IPS-NIHi11 (cell line): ENCODE measurements at regions not wholly inside any gene's neighbourhood (a gene's known extent, or its start where the extent isn't known, plus 50 kb on each side); places are given as distances from the start of the nearest gene placed in this dataset.

Source experiments
- DNase-seq: peaks from one replicate; pipeline ENCODE4 v3.0.0; 2012; ENCODE audit warnings: mixed read lengths, low spot score

DNA sequence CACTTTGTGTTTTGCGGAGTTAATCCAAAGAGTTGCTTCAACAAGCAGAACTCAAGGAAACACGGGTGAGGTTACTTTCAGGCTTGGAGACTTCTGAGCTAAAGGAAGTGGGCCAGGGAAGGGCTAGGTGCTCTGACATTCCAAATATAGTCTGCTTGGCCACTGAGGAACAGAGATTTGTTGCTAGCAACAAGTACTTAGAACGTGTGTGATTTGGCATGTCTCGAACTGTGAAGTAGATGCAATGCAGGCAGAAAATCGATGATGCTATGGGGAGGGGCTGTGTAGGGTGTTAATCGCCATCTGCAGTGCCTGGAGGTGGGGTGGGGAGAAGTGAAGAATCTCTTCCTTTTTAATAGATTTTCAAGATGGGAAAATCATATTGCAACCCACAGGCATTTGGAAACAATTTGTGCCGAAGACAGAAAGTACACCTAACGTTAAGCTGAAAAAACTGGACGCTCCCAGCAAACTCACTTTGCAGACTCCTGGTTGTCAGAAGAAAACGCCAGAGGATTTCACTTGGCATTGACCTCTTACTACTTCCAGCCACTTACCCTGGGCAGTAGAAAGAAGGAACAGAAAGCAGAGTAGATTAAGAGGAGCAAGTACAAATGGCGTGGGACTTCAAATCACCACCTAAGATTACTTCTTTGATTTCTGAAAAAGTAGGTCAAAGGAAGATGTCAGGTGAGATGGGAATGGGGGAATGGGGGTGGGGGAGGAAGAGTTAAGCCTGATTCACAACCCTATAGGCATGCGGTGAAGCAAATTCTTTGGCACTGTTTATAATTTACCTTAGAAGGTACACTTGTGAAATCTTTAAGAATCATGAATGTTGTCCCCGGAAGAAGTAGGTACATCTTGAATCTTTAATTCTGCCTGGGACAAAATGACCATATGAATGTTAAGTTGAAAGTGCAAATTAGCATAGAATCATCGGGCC, 314.1 kb downstream of the CD83 start:
- no peak for DNase-seq

DNA sequence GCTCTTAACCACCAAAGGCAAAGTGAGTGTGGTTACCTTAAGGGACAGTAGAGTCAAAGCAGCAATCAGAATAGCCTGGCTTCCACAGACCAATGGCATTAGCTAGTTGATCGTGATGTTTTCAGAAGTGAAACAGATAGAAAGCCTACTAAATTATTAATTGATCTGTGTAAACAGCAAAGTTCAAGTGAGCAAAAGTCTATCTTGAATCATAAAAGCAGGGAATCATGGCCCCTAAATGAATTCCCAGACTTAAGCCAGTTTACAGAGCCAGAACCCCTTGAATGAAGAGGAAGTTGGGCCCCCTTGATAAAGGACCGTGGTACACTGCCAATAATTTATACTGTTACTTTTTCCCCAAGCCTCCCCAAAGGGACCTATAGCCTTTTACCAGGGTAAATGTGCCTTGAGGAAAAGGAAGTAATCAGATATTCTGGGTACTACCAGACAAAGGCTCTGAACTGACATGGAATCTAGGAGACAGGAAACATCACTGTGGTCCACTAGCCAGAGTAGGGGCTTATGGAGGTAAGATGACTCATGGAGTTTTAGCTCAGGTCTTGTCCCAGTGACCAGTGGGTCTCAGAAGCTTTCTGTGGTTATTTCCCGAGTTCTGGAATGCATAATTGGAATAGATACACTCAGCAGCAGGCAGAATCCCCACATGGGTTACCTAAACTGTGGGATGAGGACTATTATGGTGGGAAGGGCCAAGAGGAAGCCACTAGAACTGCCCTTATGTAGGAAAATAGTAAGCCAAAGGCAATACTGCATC, 317.5 kb downstream of the CD83 start:
- DNase-seq, result no peak

DNA sequence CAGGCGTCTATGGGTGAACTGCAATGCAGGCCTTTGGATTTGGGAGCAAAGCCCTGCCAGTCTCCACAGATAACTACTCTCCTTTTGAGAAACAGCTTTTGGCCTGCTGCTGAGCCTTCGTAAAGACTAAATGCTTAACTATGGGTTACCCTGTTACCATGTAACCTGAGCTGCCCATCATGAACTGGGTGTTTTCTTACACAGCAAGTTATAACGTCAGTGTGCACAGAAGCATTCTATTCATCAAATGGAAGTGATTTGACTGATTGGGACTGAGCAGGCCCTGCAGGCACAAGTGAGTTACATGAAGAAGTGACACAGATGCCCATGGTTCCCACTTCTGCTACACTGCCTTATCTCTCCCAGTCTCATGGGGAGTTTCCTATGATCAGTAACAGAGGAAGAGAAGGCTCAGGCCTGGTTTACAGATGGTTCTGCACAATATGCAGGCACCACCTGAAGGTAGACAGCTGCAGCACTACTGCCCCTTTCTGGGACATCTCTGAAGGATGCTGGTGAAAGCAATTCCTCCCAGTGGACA, 319.1 kb downstream of the CD83 start:
- no peak for DNase-seq

DNA sequence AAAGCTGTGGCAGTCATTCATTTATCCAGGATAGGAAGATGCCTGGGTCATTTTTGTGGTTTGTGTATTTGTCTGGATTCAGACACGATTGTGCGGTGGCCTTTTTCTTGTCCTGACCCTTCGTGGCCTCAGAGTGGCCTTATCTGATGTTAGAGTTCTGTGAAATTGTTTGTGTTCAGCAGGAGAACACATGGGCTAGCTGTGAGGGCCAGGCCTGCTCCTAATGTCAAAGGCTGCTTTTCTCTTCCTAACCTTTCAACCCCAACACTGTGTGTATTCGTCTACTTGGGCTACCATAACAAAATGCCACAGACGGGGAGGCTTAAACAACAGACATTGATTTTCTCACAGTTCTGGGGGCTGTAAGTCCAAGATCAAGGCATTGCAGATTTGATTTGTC, 321.8 kb downstream of the CD83 start:
- no peak for DNase-seq

DNA sequence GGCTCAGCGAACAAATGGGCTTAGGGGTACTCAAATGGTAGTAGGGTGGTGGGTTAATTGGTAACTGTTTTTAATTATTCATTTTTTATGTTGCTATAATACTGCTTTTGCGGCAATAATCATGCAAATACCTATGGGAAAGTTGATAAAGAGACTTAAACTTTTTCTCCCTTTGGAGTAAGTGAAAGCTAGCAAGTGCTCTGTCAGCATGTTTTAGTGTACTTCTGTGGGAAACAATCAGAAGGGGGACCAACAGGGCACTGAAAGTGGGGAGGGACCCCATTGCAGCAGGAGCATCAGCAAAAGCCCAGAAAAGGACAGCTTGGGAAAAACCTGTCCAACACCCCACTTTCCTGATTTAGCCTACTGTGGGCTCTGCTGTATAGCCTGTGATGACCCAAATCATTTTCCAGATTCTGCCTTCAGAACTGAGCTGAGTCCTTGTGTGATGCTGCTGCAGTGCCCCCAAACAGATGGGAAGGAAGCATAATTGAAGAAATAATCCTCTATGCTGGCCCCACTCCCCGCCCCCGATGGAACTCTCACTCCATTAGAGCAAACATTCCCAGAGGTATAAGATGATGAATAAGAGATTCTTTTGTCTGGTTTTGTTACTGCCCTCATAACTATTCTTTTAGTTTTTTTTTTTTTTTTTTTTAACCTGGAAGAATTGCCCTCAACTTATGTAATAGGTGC, 322.8 kb downstream of the CD83 start:
- no peak for DNase-seq

DNA sequence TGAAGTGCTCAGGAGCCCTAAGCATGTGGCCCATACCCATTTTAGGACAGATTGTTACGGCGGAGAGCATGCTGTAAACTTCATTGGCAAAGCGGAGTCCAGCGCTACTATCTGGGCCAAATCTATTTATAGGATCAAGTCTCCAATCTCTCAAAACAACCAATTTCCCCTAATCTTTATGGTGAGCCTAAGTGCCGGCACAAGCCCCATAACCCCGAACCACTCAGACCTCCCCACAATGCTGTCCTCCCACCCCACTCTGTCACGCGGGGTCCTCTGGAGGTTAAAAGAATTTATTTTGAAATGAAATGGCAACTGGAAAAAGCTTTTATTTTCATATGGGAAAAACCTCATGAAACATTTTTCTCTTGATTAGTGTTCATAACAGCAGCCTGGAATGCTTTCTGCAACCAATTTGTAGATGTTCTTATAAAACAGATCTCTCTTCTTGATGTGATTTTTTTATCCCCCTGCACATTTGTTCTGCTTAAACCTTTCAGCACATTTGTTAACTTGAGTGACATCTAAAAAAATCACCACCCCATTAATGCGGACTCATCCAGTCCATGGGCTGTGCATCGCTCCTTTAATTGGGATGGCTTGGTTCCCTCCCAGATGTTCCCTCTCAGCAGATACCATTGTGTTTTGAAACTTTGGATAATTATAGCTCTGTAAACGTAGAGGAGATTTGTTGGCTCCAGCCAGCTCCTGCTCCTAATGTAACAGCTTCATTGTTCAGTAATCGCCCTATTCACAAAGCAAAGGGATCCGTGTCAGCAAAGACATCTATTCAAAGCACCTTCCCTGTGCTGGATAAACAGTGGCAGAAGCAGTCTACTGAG, 323.6 kb downstream of the CD83 start:
- no peak for DNase-seq

DNA sequence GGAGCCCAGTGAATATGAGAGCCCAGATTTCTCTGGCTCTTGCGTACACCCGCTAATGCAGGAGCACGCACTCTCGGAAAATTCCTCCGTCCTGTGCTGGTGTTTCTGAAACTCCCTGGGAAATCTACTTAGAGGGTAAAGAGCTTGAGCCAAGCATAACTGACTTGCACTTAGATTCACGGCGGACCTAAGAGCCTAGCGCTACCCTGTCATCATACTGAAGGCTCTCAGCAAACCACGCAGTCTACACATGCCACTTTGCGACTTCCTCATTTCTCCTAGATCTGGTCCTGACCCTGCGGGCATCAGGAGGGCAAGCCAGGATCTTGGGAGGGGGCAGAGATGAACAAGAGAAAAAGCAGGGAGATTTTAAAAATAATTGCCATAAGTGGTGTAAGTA, 324.7 kb downstream of the CD83 start:
- no peak for DNase-seq

DNA sequence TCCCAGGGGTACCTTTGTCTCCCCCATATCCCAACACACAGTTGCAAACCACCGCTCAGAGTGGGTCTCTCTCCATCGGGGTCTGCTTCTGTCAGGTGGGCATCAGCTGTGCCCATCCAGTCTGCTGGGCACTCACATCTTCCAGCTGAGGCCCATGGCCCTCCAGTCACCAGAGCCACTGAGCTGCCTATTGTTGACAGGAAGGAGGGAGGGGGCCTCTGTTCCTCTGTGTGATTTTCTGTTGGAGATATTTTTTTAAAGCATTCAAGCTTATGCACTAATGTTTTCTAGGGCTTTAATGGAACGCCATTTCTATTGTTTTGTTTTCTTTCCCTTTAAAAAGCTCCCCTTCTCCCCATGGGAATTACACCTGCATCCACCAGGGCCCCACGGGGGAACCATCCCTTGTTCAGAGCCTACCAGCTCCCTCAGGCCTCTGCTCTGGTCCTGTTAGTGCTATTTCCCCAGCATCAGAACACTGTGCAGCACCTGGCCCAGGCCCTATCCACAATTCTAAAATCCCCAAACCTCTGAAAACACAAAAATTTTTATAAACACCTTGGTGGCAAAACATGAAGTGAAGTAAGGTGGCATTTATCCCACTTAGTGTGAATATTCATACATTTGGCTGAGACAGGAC, 326.2 kb downstream of the CD83 start:
- DNase-seq, result no peak

DNA sequence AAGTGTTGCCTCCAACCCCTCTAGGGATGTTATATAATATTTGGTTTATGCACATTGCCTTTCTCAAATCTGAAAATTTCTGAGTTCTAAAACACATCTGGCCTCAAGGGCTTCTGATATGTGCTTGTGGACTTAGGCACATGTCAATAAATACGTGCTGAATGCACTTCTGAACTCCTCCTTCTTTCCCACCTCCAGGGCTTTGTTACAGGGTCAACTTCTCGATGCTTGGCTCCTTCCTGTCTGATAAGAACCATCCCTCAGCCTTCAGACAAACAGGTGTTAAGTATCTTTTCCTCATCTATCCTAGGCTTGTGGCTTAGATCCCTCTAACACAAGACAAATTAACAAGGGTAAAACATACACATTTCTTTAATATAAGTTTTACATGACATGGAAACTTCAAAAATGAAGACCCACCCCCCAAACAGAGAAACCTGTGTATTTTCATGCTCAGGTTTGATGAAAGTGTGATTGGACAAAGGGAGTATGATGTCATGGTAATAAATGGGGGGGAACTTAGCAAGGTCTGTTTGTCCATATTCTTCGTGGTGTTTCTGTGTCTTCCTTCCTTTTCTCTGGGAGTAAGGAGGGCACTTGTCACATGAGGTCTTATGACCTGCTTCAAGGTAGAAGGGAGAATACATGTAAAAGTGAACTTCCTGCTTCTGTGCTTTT, 326.9 kb downstream of the CD83 start:
- no peak for DNase-seq

DNA sequence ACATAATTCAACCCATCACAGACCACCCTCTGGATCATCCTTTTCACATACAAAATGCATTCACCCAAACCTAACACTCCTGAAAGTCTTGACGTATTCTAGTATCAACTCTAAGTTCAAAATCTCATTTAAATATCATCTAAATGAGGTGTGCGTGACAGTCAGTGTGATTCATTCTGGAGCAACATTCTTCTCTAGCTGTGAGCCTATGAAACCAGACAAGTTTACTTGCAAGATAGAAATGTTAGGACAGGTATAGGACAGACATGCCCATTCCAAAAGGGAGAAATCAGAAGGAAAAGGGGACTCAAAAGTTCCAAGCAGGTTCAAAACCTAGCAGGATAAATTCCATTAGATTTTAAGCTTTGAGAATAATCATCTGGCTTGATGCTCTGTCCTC, 329.7 kb downstream of the CD83 start:
- DNase-seq, result no peak

DNA sequence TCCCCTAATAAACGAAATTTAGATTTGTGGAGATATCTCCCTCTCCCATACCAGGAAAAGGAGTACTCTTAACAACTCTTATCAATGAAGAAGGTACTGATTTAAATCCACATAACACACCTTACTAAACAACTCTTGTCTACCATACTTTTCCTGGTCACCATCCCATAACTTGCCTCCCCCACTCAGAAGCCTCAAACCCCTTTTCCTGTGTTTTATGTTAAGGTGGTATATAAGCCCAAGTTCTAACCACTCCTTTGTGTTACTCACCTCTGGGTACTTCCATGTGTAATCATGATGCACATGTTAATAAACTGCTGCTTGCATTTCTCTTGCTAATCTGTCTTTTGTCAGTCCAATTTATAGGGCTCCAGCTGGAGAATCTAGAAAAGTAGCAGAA, 330.7 kb downstream of the CD83 start:
- DNase-seq, result no peak

DNA sequence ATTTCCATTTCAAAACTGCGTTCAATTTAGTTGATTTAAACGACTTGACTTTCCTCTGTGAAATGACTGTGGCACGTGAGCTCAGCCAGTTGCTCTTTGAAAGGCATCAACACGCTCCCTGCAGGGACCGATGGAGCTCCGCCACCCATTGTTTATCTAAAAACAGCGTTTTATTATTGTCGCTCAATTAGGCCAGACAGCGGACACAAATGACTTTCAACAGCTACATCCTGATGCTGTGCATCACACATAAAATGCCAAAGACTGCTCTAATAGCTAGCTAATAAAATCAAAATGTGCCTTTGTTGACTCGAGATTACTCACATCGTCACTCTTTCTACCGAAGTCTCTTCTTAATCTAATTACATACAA, 332.5 kb downstream of the CD83 start:
- no peak for DNase-seq

DNA sequence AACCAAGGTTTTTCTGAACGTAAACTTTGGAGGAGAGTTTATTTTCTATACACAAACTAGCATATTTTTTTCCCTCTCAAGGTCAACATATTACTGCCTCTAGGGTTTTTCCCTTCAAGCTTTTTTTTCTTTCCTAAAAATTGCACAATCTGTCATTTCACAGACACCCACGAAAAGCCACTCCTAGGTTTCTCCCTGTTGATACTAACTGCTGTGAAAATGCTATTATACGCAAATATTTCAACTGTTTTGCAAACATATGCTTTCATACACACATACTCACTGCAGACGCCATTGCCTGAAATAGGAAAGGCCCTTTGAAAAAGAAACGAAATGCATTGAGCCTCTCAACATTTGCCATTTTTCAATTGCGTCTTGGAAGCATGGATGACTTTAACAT, 333.0 kb downstream of the CD83 start:
- no peak for DNase-seq

DNA sequence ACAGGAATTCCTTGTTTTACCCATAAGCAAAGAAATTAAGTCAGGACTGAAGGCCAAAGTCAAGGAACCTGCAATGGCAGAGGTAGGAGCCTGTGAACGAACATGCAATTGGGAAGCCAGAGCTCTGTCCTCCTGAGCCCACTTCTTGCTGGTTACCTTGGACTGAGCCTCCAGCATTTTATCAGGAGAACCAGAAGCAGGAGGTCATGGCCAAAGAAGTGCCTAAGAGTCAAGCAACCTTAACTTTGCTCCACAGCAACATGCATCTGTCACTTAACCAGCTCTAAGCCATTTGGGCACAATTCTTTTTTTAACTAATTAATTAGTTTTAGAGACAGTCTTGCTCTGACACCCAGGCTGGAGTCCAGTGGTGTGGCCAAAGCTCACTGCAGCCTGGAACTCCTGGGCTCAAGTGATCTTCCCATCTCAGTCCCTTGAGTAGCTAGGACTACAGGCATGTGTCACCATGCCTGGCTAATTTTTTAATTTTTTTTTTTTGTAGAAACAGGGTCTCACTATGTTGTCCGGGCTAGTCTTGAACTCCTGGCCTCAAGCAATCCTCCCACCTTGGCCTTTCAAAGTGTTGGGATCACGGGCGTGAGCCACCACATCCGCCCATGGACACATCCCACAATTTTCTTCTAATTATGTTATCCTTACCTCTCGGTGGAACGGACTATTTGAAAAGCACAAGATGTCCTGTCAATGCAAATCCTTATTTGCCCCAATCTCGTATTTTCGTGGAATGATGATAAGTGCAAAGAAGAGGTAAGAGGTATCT, 334.2 kb downstream of the CD83 start:
- DNase-seq, result no peak

DNA sequence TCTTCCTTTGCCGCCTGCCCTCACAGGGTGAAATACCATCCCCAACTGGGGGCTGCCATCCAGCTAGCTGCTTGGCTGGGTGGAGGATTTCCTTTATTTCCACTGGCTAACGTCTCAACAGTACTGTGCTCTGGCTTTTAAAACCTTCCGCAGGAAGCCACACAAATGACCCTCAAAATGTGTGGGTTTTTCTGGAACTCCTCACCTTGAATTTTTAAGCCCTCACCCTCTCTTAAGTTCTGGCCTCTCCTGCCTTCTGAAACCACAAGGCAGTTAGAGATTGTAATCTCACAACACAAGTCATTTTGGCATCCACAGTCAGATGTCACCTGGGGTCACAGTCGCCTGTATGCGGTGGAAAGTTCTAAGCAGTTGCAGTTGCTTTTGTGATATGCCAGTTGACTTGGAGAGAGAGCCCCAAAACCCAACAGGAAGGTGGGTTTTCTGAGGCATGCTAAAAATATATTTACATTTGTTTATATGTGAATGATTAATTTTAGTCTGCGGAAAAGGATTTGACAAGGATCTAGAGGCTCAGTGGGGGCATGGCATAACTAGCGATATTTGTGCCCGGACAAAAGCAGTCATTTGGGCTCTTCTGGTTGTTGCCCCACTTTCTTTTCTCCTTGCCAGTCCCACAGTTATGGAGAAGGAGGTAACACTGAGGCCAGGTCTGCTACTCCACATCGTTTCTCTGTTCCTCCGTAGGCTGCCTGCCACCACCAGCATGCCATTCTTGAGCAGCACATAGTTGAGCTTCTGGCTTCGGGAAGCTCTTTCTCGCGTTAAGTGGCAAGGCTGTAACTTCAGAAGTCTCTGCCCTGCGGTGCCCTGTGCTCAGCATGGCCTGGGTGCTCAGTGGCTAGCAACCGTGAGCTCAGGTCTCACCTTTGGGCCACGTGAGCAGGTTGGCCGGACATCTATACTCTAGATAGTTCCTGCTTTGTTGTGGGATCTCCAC, 335.3 kb downstream of the CD83 start:
- no peak for DNase-seq

DNA sequence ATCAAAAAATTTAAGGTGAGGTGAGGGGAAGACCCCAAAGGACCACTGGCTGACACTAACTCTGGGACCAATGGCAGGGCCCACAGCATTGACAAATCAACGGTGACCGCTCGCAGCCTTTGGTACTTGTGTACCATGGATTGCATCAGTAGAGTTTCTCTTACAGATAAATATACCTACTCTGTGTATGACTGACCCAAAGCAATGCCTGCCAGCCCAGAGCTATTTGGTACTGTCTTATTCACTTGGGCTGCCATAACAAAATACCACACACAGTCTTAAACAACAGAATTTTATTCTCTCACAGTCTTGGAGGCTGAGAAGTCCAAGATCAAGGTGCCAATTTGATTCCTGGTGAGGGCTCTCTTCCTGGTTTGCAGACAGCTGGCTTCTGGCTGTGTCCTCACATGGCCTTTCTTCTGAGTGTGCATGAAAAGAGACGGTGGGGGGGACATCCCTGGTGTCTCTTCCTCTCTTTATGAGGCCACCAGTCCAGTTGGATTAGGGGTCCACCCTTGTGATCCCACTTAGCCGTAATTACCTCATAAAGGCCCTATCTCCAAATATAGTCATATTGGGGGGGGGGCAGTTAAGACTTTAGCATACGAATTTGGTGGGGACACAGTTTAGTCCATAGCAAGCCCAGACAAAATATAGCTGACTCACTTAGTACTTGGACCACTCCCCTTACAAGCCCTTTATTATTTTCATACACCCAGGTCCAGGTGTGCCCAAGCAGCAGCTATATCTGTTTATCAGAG, 336.3 kb downstream of the CD83 start:
- DNase-seq, result no peak

DNA sequence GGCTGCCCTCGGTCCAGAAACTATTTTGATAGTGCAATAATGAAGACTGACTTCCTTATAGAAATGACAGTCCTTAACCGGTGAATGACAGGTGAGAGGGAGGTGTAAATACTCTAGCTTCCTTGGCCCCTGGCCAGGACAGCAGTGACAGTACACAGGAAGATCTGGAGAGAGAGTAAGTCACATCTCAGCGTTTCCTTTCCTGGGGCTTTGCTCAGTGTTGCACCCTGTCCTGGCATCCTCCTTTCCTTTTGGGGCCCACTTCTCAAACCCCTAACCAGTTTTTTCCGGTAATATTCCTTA, 336.9 kb downstream of the CD83 start:
- no peak for DNase-seq

DNA sequence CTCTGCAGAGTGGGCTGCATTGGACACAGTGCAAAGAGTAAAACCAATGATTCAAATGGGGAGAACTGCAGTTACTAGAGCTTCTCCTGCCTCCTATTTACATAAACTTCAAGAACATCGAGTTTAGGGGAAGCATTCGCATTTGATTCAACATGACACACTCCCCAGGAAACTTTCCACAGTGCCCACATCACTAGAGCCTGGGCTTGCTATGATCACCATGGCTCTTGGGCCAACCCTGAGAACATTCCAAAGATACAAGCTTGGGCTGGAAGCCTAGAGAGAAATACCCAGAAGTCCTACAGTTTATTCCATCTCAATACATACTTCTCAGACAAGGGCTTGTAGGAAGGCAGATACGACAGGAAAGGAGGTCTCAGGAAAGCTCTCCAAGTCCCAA, 337.9 kb downstream of the CD83 start:
- DNase-seq, result no peak
